ELR (cell line): ENCODE measurements at regions not wholly inside any gene's neighbourhood (a gene's known extent, or its start where the extent isn't known, plus 50 kb on each side); places are given as distances from the start of the nearest gene placed in this dataset.
"Not testable (repeated sequence)": the region's sequence is repeated elsewhere in the genome, so short reads cannot be mapped to it uniquely, and the experiment has no call there.

ENCODE experiments used
- DNase-seq: peaks from one replicate; pipeline ENCODE4 v3.0.0-alpha.2; 2015; ENCODE audit warnings: low read depth

- DNase-seq, result no peak
Observed at GRCh38 chrX:96538104-96538725, 146.4 kb upstream of the DIAPH2 start.

- no peak for DNase-seq
Observed at GRCh38 chrX:96540111-96540631, 144.5 kb upstream of the DIAPH2 start.

GRCh38 chrX:96546281-96546680 is 138.4 kb upstream of the DIAPH2 start:
- DNase-seq, result not testable (repeated sequence)

- DNase-seq, result no peak
Observed at GRCh38 chrX:96551322-96551872, 133.2 kb upstream of the DIAPH2 start.

- DNase-seq, result no peak
Observed at GRCh38 chrX:96556886-96557285, 127.8 kb upstream of the DIAPH2 start.

GRCh38 chrX:96561129-96561528 is 123.5 kb upstream of the DIAPH2 start:
- DNase-seq, result not testable (repeated sequence)

GRCh38 chrX:96563646-96564045 is 121.0 kb upstream of the DIAPH2 start:
- DNase-seq, result no peak

- no peak for DNase-seq
Observed at GRCh38 chrX:96564595-96564994, 120.0 kb upstream of the DIAPH2 start.

- DNase-seq, result no peak
Observed at GRCh38 chrX:96566878-96567277, 117.8 kb upstream of the DIAPH2 start.

- no peak for DNase-seq
Observed at GRCh38 chrX:96568071-96568470, 116.6 kb upstream of the DIAPH2 start.

GRCh38 chrX:96569034-96569433 is 115.6 kb upstream of the DIAPH2 start:
- DNase-seq, result no peak

GRCh38 chrX:96575011-96575410 is 109.6 kb upstream of the DIAPH2 start:
- DNase-seq, result no peak

GRCh38 chrX:96576368-96576767 is 108.3 kb upstream of the DIAPH2 start:
- DNase-seq, result peak; percentile 1

GRCh38 chrX:96578781-96579180 is 105.9 kb upstream of the DIAPH2 start:
- DNase-seq, result no peak

GRCh38 chrX:96579252-96579651 is 105.4 kb upstream of the DIAPH2 start:
- DNase-seq, result no peak

- no peak for DNase-seq
Observed at GRCh38 chrX:96590403-96590802, 94.2 kb upstream of the DIAPH2 start.

- DNase-seq, result no peak
Observed at GRCh38 chrX:96591421-96591820, 93.2 kb upstream of the DIAPH2 start.

GRCh38 chrX:96597847-96598246 is 86.8 kb upstream of the DIAPH2 start:
- not testable (repeated sequence) for DNase-seq

GRCh38 chrX:96611619-96612362 is 72.9 kb upstream of the DIAPH2 start:
- DNase-seq, result peak; percentile 1

GRCh38 chrX:96615448-96615847 is 69.2 kb upstream of the DIAPH2 start:
- DNase-seq, result no peak

- DNase-seq, result peak; percentile 8
Observed at GRCh38 chrX:96619588-96619987, 65.1 kb upstream of the DIAPH2 start.

- DNase-seq, result no peak
Observed at GRCh38 chrX:96621811-96622210, 62.8 kb upstream of the DIAPH2 start.
